ENCODE measurements at regions not wholly inside any gene's neighbourhood (a gene's known extent, or its start where the extent isn't known, plus 50 kb on each side); places are given as distances from the start of the nearest gene placed in this dataset.

DNA sequence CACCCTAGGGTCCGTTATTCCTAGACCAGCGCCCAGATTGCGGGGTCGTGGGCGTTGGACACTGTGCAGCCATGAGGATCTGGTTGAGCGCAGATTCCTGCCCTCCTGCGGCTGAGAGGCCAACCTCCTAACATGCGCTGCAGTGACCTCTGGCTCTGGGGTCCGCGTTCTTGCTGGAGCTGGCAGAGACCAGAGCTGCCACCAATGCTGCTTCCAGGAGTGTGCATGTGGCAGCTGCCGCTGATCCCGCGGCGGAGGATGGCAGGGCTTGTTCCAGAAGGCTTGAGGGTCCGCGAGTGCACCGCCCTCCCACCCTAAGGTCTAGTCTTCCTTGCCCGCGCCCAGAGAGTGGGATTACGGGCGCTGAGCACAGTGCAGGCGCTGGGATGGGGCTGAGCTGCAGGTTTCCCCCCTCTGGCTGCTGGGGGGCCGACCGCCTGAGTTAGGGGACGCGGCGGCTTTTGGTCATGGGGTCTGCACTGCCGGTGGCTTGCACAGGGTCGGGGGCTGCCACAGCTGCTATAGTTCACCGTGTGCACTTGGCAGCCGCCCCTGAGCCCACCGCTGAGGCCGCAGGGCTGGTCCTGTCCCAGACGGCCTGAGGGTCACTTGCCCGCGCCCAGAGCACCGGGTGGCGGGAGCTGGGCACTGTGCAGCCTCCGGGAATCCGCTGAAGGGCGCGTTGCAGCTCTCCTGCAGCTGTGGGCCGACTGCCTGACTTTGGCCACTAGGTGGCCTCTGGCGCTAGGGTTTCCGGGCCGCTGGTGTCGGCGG is 145.9 kb downstream of the CCDC74A start:
- TF ChIP-seq EP300 (IDR thresholded peaks at IDR 0.05) (no peak), POLR2A (IDR thresholded peaks at IDR 0.05) (no peak), POLR2AphosphoS5 (IDR thresholded peaks at IDR 0.05) (no peak)
- TF ChIP-seq, protein P1, sequence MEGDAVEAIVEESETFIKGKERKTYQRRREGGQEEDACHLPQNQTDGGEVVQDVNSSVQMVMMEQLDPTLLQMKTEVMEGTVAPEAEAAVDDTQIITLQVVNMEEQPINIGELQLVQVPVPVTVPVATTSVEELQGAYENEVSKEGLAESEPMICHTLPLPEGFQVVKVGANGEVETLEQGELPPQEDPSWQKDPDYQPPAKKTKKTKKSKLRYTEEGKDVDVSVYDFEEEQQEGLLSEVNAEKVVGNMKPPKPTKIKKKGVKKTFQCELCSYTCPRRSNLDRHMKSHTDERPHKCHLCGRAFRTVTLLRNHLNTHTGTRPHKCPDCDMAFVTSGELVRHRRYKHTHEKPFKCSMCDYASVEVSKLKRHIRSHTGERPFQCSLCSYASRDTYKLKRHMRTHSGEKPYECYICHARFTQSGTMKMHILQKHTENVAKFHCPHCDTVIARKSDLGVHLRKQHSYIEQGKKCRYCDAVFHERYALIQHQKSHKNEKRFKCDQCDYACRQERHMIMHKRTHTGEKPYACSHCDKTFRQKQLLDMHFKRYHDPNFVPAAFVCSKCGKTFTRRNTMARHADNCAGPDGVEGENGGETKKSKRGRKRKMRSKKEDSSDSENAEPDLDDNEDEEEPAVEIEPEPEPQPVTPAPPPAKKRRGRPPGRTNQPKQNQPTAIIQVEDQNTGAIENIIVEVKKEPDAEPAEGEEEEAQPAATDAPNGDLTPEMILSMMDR (IDR thresholded peaks at IDR 0.05), result peak; percentile 81 to 94 (median 90)

Data from upper lobe of left lung (tissue), 4 donors.